ENCODE measurements at regions not wholly inside any gene's neighbourhood (a gene's known extent, or its start where the extent isn't known, plus 50 kb on each side); places are given as distances from the start of the nearest gene placed in this dataset.

DNA sequence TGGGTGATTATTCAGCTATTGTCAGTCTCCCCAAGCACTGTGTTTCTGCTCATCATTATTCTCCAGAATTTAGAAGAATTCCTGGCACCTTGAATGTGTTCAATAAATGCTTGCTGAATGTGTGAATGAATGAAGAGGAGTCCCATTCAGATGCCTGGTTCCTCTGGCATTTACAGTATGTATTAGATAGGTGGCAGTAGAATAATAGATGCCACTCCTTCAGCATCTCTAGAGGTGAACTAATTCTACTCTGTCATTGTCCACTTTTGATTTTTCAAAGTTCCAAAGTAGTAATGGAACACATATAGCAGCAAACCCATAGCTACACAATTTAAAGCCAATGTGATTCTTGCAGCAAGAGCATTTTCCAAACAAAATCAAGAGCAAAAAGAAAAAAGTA, 118.9 kb upstream of the CEP162 start:
- TF ChIP-seq CTCF (IDR thresholded peaks at IDR 0.05), result no peak
- TF ChIP-seq POLR2A (IDR thresholded peaks at IDR 0.05), result no peak
- TF ChIP-seq POLR2AphosphoS5 (IDR thresholded peaks at IDR 0.05; ENCODE audit: insufficient read depth in 1 of 2, low read depth in 1 of 2), result no peak
